H1 (cell line): ENCODE measurements at regions not wholly inside any gene's neighbourhood (a gene's known extent, or its start where the extent isn't known, plus 50 kb on each side); places are given as distances from the start of the nearest gene placed in this dataset.

Experiments
- EZH2 ChIP-seq: fragments of 200-600 bp; sonication (generic); IDR thresholded peaks from 2 replicates; pipeline ENCODE4 v1.7.1; 2012; ENCODE audit warnings: low read depth, mild to moderate bottlenecking, moderate library complexity, low read length, inconsistent platforms; ENCODE audit not compliant: severe bottlenecking
- JUN ChIP-seq: IDR thresholded peaks from 2 replicates; pipeline ENCODE4 v1.6.1; 2011; ENCODE audit warnings: low read depth, mild to moderate bottlenecking, improper control_type of control experiment, low read length
- POLR2AphosphoS5 ChIP-seq: IDR thresholded peaks from 2 replicates; pipeline ENCODE4 v1.6.1; 2011; ENCODE audit warnings: low read depth, low read length
- SIRT6 ChIP-seq: IDR thresholded peaks from one replicate; pipeline ENCODE4 v1.7.1; 2012; ENCODE audit warnings: low read length, inconsistent platforms
- TF ChIP-seq, protein P1 (sequence below), 3 experiments: IDR thresholded peaks; 1 replicate in 2 of 3; 2 replicates in 1 of 3; pipeline versions ENCODE4 v1.5.1 to v1.6.1; 2011; ENCODE audit warnings: low read length in 3 of 3, mild to moderate bottlenecking in 3 of 3, inconsistent platforms in 2 of 3, low read depth in 1 of 3, moderate library complexity in 1 of 3; ENCODE audit not compliant: insufficient read depth in 1 of 3; ENCODE audit errors: control extremely low read depth in 1 of 3

DNA sequence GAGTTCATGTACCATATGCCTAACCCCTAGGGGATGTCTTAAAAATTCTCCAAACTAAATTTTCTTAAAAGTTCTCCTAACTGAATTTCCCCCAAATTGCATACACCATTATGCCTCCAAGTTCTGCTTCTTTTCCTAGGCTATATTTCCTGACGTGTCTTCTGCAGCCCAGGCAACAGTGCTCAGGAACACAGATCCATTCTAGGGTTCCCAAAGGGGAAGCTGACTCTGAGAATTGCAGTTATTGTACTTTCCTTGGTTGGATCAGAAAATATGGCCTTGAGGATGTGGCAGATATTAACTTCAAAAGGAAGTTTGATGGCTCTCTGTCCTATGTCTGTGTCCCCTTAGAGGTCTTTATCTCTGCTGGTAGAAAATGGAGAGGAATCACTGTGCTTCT lies 124.3 kb downstream of the TMEM17 start (continued):
- TF ChIP-seq, protein P1, sequence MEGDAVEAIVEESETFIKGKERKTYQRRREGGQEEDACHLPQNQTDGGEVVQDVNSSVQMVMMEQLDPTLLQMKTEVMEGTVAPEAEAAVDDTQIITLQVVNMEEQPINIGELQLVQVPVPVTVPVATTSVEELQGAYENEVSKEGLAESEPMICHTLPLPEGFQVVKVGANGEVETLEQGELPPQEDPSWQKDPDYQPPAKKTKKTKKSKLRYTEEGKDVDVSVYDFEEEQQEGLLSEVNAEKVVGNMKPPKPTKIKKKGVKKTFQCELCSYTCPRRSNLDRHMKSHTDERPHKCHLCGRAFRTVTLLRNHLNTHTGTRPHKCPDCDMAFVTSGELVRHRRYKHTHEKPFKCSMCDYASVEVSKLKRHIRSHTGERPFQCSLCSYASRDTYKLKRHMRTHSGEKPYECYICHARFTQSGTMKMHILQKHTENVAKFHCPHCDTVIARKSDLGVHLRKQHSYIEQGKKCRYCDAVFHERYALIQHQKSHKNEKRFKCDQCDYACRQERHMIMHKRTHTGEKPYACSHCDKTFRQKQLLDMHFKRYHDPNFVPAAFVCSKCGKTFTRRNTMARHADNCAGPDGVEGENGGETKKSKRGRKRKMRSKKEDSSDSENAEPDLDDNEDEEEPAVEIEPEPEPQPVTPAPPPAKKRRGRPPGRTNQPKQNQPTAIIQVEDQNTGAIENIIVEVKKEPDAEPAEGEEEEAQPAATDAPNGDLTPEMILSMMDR (IDR thresholded peaks at IDR 0.05; ENCODE audit: control extremely low read depth in 1 of 3, insufficient read depth in 1 of 3, low read depth in 1 of 3, low read length in 3 of 3): no peak
- TF ChIP-seq SIRT6 (no peak), JUN (no peak), POLR2AphosphoS5 (no peak), EZH2 (no peak)
